ENCODE measurements at regions not wholly inside any gene's neighbourhood (a gene's known extent, or its start where the extent isn't known, plus 50 kb on each side); places are given as distances from the start of the nearest gene placed in this dataset.
"Not testable (repeated sequence)": the region's sequence is repeated elsewhere in the genome, so short reads cannot be mapped to it uniquely, and the experiment has no call there.

GRCh38 chr4:138393886-138394610 is 151.9 kb upstream of the SLC7A11 start:
- TF ChIP-seq, protein P1, sequence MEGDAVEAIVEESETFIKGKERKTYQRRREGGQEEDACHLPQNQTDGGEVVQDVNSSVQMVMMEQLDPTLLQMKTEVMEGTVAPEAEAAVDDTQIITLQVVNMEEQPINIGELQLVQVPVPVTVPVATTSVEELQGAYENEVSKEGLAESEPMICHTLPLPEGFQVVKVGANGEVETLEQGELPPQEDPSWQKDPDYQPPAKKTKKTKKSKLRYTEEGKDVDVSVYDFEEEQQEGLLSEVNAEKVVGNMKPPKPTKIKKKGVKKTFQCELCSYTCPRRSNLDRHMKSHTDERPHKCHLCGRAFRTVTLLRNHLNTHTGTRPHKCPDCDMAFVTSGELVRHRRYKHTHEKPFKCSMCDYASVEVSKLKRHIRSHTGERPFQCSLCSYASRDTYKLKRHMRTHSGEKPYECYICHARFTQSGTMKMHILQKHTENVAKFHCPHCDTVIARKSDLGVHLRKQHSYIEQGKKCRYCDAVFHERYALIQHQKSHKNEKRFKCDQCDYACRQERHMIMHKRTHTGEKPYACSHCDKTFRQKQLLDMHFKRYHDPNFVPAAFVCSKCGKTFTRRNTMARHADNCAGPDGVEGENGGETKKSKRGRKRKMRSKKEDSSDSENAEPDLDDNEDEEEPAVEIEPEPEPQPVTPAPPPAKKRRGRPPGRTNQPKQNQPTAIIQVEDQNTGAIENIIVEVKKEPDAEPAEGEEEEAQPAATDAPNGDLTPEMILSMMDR (IDR thresholded peaks at IDR 0.05; ENCODE audit: borderline replicate concordance, control extremely low read depth, extremely low read depth, insufficient read depth, missing control alignments), result no peak
- DNase-seq (ENCODE audit: low spot score), result no peak
- in situ Hi-C loops (cut with MboI; ENCODE audit: low sequenced_read_pairs, unreplicated experiment), result no loop called here

DNA sequence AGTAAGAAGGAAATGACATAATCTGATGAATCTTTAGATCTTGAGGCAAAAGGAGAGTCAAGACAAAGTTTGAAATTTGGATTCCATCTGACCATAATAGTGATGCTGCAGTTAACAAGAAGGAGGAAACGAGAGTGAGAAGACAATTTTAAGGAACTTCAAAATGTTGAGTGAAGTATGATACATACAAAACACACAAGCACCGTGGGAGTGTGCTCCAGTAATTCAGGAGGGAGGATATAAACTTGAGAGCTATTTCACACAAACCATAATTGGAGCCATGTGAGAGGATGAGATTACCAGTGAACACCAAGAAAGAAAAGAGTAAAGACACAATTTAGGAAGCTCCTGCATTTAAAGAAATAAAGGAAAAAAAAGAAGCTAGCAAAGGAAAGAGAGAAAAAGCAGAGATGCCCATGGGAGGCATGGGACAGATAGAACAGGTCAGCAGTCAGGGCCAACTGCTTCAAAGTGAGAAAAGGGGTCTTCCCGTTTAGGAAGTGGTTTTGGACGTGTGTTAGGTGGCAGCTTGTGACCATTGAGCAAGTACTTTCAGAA is 150.7 kb upstream of the SLC7A11 start:
- in situ Hi-C loops (cut with MboI; ENCODE audit: low sequenced_read_pairs, unreplicated experiment), result no loop called here
- TF ChIP-seq, protein P1 (IDR thresholded peaks at IDR 0.05; ENCODE audit: borderline replicate concordance, control extremely low read depth, extremely low read depth, insufficient read depth, missing control alignments), result no peak
- peak; percentile 16 for DNase-seq (ENCODE audit: low spot score)

DNA sequence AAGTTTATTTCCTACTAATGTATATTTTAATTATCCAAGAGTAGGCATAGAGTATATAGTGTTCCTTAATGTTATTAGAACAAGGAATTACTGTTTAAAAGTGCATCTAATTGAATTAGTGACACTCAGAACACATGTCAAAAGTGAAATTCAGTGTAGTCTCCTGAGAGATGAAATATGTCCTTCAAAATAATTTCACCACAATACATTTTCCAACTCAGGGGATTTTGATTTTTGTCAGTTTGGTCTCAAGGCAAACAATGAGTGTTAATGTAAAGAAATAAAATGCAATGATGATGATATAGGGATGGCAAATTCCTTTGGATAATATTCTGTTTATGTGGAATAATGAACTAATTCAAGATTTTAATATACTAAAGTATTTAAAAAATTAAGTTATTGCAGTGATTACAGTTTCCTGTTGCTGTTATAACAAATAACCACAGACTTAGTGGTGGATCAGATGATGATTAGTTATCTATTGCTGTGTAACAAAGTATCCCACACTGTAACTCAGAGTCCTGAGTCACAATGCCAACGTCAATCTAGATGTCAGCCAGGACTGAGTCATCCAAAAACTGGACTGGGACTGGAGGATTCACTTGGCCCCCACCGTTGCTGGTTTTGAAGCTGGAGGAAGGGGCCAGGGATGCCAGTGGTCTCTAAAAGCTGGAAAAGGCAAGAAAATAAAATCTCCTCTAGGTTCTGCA is 148.0 kb upstream of the SLC7A11 start:
- in situ Hi-C loops (cut with MboI; ENCODE audit: low sequenced_read_pairs, unreplicated experiment), result no loop called here
- TF ChIP-seq, protein P1 (IDR thresholded peaks at IDR 0.05; ENCODE audit: borderline replicate concordance, control extremely low read depth, extremely low read depth, insufficient read depth, missing control alignments), result no peak
- DNase-seq (ENCODE audit: low spot score), result no peak

- TF ChIP-seq, protein P1 (IDR thresholded peaks at IDR 0.05; ENCODE audit: borderline replicate concordance, control extremely low read depth, extremely low read depth, insufficient read depth, missing control alignments), result no peak
- no peak for DNase-seq (ENCODE audit: low spot score)
- in situ Hi-C loops (cut with MboI; ENCODE audit: low sequenced_read_pairs, unreplicated experiment), result no loop called here
Observed at GRCh38 chr4:138374947-138375346, 132.8 kb upstream of the SLC7A11 start.

DNA sequence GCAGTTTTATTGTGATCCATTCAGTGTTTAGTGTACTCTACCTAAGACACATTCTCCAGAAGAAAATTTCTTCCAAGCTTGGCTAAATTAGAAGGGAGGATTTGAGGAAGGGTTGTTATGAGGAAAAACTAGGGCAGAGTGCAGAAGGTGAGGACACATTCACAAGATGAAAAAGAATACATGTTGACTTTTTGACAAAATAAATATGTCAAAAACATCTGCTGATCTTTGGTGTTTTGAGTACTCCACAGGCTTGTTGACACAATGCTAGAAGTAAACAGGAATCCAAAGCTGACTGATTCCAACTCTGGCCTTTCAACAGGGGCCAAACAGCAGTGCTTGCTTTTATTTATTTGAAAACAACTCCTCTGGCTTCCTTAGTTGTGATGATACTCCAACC is 125.8 kb upstream of the SLC7A11 start:
- TF ChIP-seq, protein P1 (IDR thresholded peaks at IDR 0.05; ENCODE audit: borderline replicate concordance, control extremely low read depth, extremely low read depth, insufficient read depth, missing control alignments), result no peak
- DNase-seq (ENCODE audit: low spot score), result no peak
- in situ Hi-C loops (cut with MboI; ENCODE audit: low sequenced_read_pairs, unreplicated experiment), result no loop called here

GRCh38 chr4:138352446-138352845 is 110.3 kb upstream of the SLC7A11 start:
- in situ Hi-C loops (cut with MboI; ENCODE audit: low sequenced_read_pairs, unreplicated experiment), result not testable (repeated sequence)

DNA sequence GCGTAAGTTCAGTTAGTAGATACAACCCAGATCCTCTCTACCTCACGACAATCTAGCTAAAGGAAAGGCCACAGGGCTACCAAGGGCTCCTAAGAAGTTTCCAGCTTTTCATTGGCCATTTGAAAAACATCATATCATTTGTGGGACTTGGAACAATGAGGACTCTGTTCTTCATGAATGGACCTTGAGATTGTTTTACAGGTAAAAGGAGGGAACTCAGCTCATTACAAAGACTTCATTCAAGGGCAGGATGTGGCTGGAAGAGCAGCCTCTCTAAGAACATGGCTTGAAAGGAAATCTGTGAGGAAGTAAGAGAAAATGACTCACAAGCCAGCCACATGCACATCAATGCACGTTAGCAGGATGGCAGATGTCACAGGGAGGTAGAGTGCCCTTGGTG is 105.9 kb upstream of the SLC7A11 start:
- DNase-seq (ENCODE audit: low spot score), result no peak
- in situ Hi-C loops (cut with MboI; ENCODE audit: low sequenced_read_pairs, unreplicated experiment), result no loop called here
- TF ChIP-seq, protein P1 (IDR thresholded peaks at IDR 0.05; ENCODE audit: borderline replicate concordance, control extremely low read depth, extremely low read depth, insufficient read depth, missing control alignments), result no peak

More at GRCh38 chr4:138352446-138352845, 110.3 kb upstream of the SLC7A11 start:
- not testable (repeated sequence) for DNase-seq (ENCODE audit: low spot score)

Data from GM13976 (cell line).